Lower leg skin (tissue), 4 donors: ENCODE measurements at regions not wholly inside any gene's neighbourhood (a gene's known extent, or its start where the extent isn't known, plus 50 kb on each side); places are given as distances from the start of the nearest gene placed in this dataset.

Experiments
- DNase-seq, 2 donors: peaks; one replicate each; pipeline ENCODE4 v3.0.0-alpha.2; 2019; ENCODE audit warnings: low spot score in 2 of 2
- H3K4me3 ChIP-seq: fragments of 200-600 bp; sonication (generic); 2 replicates; pipeline ENCODE4 v1.5.1; 2017; ENCODE audit warnings: mild to moderate bottlenecking, low read depth; ENCODE audit not compliant: poor library complexity, severe bottlenecking
- POLR2A ChIP-seq, 2 donors: fragments of 450-650 bp; IDR thresholded peaks; one replicate each; pipeline ENCODE4 v1.6.1; 2016 to 2017; ENCODE audit warnings: antibody characterized with exemption in 2 of 2, mild to moderate bottlenecking in 1 of 2, moderate library complexity in 1 of 2
- WGBS, 2 donors: methylation state at CpG; one replicate each; pipeline ENCODE4 v1.1.5; 2018; 5-methylcytosine and 5-hydroxymethylcytosine counted together
- intact Hi-C: fragments of 100-400 bp; cut with DNase I; formaldehyde crosslinking; loops from one replicate; pipeline ENCODE4 v1.15.0; 2023; ENCODE audit warnings: low total_unique reads
- TF ChIP-seq, protein P1 (sequence below), 3 donors: fragments of 450-650 bp; IDR thresholded peaks; one replicate each; pipeline ENCODE4 v1.5.1; 2016; ENCODE audit warnings: antibody characterized with exemption in 3 of 3, mild to moderate bottlenecking in 3 of 3, moderate library complexity in 2 of 3

DNA sequence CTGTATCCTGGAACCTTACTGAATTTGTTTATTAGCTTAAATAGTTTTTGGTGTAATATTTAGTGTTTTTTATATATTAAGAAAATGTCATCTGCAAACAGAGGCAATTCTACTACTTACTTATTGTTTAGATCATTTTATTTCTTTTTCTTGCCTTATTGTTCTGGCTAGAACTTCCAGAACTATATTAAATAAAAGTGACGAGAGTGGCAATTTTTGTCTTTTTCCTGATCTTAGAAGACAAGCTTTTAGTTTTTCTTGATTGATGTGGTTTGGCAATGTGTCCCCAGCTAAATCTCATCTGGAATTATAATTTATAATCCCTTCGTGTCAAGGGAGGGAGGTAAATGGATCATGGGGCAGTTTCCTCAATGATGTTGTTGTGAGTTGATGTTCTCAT is 857.8 kb downstream of the SLC6A15 start:
- intact Hi-C loops, result no loop called here
- no peak for DNase-seq
- TF ChIP-seq, protein P1, sequence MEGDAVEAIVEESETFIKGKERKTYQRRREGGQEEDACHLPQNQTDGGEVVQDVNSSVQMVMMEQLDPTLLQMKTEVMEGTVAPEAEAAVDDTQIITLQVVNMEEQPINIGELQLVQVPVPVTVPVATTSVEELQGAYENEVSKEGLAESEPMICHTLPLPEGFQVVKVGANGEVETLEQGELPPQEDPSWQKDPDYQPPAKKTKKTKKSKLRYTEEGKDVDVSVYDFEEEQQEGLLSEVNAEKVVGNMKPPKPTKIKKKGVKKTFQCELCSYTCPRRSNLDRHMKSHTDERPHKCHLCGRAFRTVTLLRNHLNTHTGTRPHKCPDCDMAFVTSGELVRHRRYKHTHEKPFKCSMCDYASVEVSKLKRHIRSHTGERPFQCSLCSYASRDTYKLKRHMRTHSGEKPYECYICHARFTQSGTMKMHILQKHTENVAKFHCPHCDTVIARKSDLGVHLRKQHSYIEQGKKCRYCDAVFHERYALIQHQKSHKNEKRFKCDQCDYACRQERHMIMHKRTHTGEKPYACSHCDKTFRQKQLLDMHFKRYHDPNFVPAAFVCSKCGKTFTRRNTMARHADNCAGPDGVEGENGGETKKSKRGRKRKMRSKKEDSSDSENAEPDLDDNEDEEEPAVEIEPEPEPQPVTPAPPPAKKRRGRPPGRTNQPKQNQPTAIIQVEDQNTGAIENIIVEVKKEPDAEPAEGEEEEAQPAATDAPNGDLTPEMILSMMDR (IDR thresholded peaks at IDR 0.05), result no peak
- TF ChIP-seq POLR2A (IDR thresholded peaks at IDR 0.05), result no peak
- no peak overlapping the region for H3K4me3 ChIP-seq
- 79 to 85% methylated on average over 2 of the region's 2 CpGs for WGBS, 2 donors

DNA sequence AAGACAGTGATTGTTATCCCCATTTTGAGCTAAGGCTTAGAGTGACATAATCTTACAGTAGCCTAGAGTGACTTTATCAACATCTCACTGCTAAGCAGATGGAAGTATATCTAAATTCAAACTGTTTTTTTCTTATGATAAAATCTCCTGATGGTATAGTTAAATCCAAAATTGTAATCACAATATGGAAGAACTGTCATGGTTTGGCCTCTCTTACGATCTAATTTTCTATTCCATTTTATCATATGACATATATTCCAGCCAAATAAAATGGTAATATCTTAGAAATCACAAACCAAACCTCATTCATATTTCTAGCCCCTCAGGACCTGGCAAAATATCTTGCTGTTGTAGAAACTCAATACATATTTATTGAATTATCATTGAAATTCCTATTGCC is 864.7 kb downstream of the SLC6A15 start:
- intact Hi-C loops, result no loop called here
- DNase-seq, result no peak
- WGBS, 2 donors, result 73 to 83% methylated on average over 1 of the region's 1 CpG
- TF ChIP-seq POLR2A (IDR thresholded peaks at IDR 0.05), result no peak
- TF ChIP-seq, protein P1 (IDR thresholded peaks at IDR 0.05), result no peak
- no peak overlapping the region for H3K4me3 ChIP-seq

DNA sequence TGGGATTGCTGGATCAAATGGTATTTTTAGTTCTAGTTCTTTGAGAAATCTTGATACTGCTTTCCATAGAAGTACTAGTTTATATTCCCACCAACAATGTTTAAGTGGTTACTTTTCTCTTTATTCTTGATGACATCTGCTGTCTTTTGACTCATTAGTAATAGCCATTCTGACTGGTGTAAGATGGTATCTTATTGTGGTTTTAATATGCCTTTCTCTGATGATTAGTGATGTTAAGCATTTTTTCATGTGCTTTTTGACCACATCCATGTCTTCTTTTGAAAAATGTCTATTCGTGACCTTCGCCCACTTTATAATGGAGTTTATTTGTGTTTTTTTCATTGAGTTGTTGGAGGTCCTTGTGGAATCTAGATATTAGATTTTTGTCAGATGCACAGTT is 865.7 kb downstream of the SLC6A15 start:
- no peak for DNase-seq
- no peak overlapping the region for H3K4me3 ChIP-seq
- TF ChIP-seq POLR2A (IDR thresholded peaks at IDR 0.05), result no peak
- TF ChIP-seq, protein P1 (IDR thresholded peaks at IDR 0.05), result no peak
- intact Hi-C loops, result no loop called here
- WGBS, 2 donors, result 93 to 100% methylated on average over 2 of the region's 2 CpGs

DNA sequence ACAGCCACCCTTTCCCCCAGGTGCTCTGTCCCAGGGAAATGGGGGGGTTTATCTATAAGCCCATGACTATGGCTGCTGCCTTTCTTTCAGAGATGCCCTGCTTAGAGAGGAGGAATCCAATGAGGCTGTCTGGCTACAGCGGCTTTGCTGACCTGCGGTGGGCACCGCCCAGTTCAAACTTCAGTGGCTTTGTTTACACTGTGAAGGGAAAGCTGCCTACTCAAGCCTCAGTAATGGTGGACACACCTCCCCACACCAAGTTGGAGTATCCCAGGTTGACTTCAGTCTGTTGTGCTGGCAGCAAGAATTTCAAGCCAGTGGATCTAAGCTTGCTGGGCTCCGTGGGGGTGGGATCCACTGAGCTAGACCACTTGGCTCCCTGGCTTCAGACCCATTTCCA is 869.2 kb downstream of the SLC6A15 start:
- intact Hi-C loops, result no loop called here
- 94 to 97% methylated on average over 4 of the region's 4 CpGs for WGBS, 2 donors
- no peak for DNase-seq
- H3K4me3 ChIP-seq, result no peak overlapping the region
- no peak for TF ChIP-seq POLR2A (IDR thresholded peaks at IDR 0.05)
- TF ChIP-seq, protein P1 (IDR thresholded peaks at IDR 0.05), result no peak

DNA sequence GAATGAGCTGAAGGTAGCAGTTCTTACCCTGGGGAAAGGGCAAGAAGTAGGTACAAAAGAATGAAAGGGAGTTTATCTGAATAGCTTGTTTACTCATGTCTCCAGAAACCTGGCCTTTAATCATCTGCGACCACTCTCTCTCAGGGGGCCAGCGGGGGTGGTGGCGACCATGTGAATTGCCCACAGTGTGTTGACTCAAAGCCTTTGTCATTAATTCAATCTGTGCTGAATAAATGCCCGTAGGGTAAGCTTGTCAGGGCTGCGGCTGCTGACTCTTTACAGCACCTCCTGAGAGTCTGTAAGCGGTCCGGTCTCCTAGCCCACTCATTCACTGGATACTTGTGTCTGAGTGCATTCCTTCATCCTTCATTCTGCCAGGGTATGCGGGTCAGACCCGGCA is 874.4 kb downstream of the SLC6A15 start:
- intact Hi-C loops, result no loop called here
- no peak for TF ChIP-seq POLR2A (IDR thresholded peaks at IDR 0.05)
- TF ChIP-seq, protein P1 (IDR thresholded peaks at IDR 0.05), result no peak
- WGBS, 2 donors, result 75 to 80% methylated on average over 9 of the region's 9 CpGs
- no peak overlapping the region for H3K4me3 ChIP-seq
- no peak for DNase-seq

DNA sequence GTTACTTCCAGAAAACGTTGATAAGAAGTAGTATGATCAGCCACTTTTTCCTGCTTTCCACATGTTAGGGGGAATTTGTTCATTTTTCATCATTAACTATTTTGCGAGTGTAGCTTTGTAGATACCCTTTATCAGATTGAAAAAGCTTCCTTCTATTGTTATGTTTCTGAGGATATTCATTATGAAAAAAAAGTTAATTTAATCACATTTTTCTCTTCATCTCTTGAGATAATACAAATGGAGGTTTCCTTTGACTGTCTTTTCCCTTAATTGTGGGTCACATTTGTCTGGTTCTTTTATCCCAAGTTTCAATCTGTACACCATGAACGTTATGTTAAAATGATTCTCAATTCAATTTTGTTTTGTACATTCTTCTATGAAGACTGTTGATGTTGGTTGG is 875.7 kb downstream of the SLC6A15 start:
- WGBS, 2 donors, result 77 to 78% methylated on average over 3 of the region's 3 CpGs
- intact Hi-C loops, result no loop called here
- TF ChIP-seq, protein P1 (IDR thresholded peaks at IDR 0.05), result no peak
- TF ChIP-seq POLR2A (IDR thresholded peaks at IDR 0.05), result no peak
- H3K4me3 ChIP-seq, result no peak overlapping the region
- DNase-seq, result no peak
